Stimulated activated naive CD4-positive, alpha-beta T cell (primary cell): ENCODE measurements at regions not wholly inside any gene's neighbourhood (a gene's known extent, or its start where the extent isn't known, plus 50 kb on each side); places are given as distances from the start of the nearest gene placed in this dataset.

Experiments
- DNase-seq, 6 experiments: peaks; one replicate each; lab custom pipeline; 2025; lab: John Stamatoyannopoulos, UW

DNA sequence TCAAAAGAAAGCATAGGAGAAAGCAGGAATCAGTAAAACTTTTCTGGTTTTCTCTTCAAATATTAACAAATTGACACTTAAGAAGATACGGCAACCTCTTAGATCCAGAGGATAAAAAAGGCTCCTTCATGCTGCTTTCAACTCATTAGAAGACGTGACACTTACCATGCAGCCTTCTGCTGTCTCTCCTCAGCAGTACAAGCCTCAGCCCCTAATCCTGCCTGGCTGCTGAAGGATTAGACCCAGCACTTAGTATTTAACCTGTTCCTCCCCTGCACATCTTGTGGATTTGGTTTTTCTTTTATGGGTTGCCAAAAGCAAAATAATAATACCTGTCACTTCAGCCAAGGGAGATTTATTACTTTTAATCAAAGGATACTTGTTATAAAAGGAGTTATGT lies 108.4 kb downstream of the LYZL1 start:
- DNase-seq: no peak

DNA sequence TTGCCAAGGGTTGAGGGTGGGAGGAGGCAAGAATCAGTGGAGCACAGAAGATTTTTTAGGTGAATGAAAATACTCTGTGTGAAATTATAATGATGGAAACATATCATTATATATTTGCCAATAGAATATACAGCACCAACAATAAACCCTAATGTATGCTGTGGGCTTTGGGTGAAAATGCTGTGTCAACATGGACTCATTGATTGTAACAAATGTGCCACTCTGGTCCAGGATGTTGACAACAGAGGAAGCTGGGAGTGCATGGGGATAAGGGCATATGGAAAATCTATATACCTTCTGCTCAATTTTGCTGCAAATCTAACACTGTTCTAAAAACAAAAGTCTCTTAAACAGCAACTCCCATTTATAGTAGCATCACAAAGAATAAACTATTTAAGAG lies 114.3 kb downstream of the LYZL1 start:
- DNase-seq: no peak

DNA sequence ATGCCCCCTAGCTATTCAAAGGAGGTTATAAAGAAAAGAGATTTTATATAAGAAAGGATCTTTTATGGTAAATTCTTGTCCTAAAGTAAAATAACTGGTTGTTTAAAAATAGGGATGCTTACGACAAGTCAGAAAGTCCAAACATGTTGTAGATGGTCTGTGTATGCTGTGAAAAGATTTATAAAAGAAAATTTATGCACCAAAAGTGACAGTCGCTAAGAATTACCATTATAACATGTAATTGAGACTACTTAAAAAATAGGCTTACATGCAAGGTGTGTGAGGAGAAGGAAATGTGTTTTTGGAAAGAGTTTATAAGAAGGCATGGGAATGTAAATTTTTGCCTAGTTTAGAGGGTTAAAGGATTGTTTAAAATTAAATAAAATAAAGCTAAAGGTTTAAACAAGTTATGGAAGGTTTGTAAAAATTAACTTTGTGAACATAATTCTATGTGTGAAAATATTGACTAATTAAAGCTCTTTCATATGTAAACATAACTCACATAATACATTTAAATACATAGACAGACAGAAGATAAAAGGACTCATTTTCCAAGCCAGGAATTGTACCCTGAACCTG lies 118.5 kb downstream of the LYZL1 start:
- no peak for DNase-seq
